HG02588 (cell line): ENCODE measurements at regions not wholly inside any gene's neighbourhood (a gene's known extent, or its start where the extent isn't known, plus 50 kb on each side); places are given as distances from the start of the nearest gene placed in this dataset.

ENCODE experiments used
- ATAC-seq: cut with Tn5 transposase; IDR thresholded peaks from one replicate; pipeline ENCODE4 v1.9.1; 2021; ENCODE audit warnings: mild to moderate bottlenecking, moderate library complexity; ENCODE audit not compliant: unreplicated experiment

DNA sequence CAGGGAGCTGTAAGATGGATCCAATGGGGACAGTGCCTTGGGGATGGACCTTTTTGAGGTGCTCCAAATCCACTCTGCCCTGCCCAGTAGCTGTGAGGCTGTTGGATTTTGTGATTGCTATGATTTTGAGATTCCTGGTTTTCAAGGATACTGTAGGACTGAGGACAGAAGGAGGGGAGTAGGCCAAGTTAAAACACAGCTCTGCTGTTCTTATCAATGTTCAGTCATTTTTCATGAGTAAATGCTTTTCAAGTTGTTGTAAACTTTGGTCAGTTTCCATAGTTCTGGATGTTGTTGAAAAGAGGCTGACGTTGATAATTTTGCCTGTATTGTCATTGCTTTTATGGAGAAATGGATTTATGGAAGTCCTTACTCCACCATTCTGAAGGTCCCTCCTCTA, 361.2 kb downstream of the ZNF516 start:
- no peak for ATAC-seq

DNA sequence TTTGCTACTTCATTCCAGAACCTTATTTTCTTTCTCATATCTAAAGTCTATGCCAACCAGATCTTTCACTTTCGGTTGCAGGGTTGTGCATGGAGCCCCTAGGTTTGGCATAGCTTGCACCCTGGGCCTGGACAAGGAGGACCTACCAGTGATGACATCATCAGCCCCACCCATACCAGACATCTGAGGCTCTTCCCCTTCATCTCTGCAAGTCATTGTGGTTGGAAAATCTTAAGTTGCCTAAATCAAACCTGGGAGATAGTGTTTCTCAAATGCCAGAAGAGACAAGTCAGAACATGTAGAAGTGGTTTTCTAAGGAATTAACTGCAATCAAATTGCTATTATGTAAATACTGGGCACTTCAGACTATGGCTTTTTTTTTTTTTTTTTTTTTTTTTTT, 363.3 kb downstream of the ZNF516 start:
- ATAC-seq, result no peak

DNA sequence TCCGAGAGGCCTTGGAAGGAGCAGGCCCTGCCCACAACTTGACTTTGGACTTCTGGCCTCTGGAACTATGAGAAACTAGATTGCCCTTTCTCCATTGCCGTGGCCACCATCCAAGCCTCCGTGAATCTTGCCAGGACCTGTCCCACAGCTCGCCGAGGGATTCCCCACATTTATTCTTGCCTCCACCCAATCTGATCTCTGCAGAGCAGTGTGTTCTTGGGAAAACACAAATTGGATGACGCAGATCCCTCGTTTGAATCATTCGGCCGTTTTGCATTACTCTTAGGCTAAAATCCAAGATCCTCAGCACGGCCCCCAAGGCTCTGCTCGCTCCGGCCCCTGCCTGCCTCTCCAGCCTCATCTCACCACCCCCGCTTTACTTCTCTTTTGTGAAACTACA, 364.2 kb downstream of the ZNF516 start:
- ATAC-seq, result no peak

DNA sequence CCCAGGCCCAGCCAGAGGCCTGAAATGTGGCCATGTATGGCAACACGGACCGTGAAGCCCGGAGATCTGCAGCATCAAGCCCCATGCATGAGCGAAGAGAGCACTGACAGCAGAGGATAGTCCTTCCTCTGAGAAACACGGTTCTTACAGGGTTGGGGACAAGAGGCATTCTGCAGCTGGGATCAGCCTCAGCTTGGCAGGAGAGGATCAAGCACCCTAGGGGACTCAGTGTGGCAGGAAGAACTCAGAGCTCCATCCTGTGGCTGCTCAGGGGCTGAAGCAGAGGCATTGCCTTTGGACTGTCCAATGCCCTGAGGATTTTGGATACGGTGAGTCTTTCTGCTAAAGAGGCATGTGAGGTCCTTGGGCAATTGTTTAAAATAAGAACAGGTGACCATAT, 368.7 kb downstream of the ZNF516 start:
- no peak for ATAC-seq

DNA sequence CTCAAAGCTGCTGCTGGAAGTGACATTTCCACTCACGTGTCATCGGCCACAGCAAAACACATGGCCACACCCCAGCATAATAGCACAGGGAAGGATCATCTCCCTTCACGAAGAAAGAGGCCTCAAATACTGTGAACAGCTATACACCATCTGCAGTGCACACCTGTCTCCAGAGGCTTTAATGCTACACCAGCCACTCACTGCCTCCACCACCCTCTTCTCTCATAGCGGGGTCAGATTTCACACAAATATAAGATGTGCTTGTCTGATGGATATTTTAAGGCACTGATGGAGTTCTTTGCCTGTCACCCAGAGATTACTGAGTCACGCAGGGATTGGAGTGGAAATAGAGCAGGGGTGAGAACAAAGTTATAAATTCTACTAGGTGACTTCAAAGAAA, 374.0 kb downstream of the ZNF516 start:
- ATAC-seq, result no peak

DNA sequence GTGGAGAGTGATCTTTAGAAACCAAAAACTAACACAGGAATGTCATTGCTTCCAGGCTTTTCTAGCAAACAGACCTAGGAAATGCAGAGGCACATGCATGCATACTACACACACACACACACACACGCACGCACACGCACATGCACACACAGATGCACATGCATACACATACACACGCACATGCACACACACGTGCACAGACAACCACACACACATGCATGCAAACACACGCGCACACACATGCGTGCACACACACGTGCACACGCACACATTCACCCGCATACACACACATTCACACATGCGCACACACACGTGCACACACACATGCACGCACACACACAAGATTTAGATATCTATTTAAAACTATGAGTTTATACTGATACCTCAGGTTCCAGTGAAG, 379.5 kb downstream of the ZNF516 start:
- no peak for ATAC-seq

DNA sequence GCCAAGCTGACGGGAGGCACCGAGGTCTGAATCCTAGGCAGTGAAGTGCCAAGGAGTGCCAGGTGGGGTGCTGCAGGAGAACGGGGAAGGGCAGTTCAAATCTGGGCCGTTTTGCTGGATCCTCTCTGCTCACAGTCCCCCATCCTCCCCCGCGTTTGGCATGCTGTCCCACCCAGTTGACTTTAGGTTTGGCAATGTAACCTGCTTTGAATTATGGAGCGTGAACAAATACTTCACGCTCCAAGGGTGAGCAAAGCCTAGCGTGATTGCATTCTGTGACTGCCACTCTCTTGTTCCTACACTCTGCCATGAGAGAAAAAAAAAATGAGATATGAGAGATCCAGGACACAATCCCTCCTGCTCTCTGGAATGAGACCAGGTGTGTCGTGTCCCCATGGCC, 381.9 kb downstream of the ZNF516 start:
- no peak for ATAC-seq

DNA sequence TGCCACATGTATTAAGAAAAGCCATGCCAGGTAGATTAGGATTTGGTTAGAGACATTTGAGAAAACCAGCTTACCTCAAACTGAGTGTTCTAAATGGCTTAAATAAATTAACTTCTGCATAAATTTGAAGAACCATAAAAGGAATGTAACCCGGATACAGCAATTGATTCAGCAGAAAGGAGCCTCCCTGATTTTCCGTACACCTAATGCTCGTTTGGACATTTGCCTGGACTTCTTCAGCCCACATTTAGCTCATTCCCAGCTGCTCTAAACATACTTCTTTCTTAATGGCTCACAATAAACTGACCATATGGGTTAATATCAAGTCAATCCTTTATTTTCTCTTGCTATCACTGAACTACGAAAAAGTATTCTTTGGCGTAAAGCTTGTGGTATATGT, 392.4 kb downstream of the ZNF516 start:
- no peak for ATAC-seq

DNA sequence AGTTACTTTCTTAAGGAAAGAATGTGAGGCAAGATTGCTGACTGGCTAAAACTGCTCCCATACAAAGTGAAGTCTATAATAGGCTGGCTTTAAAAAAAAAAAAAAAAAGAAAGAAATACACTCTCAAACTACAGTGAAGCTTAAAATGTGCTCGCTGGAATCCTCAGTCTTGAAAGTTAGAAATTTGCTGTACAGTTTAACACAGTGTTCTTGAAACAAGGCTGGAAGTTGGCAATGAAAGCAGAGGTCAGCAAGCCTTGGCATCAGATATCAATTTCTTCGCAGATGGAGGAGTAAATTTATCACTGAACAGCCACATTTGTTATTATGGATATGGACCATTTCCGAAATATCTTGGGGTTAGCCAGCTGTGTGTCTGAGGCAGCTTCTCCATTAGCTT, 392.9 kb downstream of the ZNF516 start:
- ATAC-seq, result no peak

DNA sequence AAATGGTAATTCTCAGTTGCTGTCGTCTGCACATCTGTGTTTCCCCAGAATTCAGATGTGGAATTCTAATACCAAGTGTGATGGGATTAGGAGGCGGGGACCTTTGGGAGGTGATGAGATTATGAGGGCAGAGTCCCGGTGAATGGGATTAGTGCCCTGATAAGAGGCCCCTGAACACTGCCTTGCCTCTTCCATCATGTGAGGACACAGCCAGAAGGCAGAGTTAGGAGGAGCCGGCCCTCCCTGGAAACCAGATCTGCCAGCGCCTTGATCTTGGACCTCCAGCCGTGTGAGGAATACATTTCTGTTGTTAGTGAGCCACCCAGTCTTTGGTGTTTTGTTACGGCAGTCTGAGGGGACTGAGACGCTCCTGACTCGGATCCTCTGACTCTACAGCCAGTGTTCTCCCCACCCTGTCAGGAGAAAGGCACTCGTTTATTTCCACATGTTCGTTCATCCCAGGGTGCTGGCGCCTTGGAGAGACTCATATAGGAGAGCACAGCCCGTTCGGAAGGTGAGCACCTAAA, 395.0 kb downstream of the ZNF516 start:
- no peak for ATAC-seq

DNA sequence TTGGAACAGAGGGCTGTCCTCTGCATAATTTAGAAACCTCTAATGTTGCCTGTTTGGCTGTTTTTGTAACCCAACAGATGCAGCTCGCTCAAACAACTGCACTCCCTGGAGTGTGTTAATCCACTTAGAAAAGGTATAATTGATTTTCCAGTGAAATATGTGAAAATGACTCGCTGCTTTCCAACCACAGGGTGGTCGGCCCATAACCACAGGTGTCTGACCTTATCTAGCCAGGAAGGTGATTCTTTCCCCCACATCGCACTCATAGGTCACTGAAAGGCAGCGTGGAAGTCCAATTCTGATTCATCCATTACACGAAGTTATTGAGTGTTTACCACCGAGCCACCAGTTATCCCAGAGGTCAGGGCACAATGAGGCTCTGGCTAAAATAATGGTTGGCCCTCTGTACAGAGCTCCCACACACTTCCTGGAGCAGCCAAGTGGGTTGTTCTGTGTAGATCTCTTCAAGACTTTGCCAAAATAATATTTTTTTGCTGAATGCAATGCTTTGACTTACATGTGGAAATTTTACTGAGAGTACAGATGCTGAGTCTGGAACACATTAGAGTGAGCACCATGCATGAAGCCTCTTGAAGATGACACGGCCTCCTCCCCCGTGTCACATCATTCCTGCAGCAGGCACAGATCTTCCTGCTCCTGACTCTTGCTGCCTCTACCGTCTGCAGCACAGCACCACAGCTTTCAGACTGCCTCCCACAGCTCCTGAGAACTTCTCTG, 396.2 kb downstream of the ZNF516 start:
- no peak for ATAC-seq

DNA sequence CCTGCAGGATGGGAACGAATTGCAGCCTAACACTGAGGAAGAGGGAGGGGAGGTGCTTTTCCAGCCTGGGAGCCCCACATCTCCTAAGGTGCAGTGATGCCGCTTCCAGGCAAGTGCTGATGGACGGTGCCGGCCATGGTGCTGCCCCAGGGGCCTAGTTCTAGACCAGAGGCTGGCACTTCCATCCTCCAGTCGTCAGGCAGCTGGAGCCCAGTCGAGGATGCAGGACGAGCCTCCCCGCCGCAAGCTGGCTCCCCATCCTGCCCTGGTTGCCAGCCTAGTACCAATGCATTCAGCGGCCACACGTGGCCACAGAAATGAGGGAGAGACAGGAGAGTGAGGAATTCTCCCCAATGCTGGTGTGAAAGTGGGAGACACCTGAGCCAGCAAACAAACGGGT, 413.5 kb downstream of the ZNF516 start:
- no peak for ATAC-seq

DNA sequence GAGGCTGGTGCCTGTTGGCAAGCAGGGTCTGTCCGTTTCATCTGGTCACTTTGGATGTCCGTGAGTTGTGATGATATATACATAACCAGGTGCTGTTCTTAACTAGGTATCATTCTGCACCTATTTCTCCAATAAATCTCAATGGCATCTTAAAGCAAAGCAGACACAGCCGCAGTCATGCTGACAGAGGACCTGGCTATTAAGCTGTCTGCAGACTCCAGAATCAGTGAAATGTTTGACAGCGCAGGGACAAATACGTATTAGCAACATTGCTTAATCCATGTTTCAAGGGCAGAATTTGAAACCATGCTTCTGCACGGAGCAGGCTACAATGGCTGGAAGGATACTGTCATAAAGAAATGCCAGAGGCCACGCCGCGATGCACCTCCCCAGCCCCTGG, 414.6 kb downstream of the ZNF516 start:
- no peak for ATAC-seq

DNA sequence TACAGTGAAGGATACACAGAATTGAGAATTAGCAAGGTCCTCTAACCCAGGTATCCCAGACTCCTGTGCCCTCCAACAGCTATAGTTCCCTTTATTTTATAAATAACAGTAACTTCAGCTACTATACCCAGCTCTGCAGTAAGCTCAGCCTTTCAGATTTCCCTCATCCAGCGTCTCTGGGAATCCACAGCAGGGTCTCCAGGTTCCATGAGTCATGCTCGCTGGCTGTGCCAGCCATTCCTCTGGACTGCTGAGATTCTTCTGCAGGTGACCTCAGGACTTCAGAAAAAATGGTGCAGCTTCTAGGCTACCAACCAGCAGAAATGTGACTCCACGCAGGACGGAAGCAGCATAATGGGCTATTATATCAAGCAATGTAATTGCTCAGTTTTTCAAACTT, 419.3 kb downstream of the ZNF516 start:
- no peak for ATAC-seq

DNA sequence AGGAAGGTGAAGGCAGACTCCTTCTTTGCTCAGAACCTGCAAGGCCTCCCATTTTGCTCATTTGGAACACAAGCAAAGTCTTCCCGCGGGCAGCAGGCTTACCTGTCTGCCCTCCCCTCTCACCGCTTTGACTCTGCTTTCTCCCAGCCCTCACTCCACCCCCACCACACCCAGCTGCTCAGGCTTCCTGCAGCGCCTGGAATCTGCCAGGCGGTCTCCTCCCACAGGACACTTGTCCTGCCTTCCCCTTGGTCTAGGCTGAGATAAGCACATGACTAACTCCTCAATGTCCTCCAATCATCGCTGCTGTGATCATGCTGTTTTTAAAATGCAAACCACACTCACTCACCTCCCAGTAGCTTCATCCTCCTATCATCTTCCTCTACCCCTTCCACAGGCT, 430.0 kb downstream of the ZNF516 start:
- ATAC-seq, result no peak

DNA sequence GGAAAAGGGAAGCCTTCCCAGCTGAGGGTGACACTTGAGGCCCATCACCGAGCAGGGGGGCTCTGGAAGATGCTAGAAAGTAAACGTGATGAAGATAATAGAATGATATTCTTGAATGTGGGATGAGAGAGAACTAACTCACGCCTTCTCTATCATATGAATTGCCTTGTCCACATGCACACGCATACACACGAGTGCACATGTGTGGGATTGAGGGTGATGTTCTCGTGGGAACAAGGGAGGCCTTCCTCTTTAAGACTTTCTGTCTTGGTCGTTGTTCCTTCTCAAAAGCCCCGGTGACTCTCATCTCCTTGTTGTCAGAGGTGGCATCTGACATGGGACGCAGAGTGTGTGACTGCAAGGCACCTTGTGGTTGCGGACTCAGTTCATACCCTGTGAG, 436.9 kb downstream of the ZNF516 start:
- no peak for ATAC-seq

DNA sequence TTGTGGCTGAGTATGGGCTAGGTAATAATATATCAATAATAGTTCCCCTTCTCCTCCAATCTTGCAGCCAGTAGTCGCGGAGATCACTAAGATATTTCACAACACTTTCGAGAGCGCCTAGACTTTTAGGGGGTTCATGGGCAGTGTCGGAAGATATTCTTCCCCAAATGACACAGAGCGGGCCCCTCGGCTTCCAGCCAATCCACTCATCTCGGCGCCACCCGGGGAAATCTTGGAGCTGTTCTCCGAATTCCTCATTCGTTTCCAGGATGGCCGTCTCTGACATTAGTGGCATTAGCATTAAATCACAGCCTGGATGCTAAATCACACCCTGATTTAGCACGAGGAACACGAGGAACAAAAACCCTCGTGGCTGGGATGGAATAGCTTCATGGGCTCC, 437.7 kb downstream of the ZNF516 start:
- no peak for ATAC-seq

DNA sequence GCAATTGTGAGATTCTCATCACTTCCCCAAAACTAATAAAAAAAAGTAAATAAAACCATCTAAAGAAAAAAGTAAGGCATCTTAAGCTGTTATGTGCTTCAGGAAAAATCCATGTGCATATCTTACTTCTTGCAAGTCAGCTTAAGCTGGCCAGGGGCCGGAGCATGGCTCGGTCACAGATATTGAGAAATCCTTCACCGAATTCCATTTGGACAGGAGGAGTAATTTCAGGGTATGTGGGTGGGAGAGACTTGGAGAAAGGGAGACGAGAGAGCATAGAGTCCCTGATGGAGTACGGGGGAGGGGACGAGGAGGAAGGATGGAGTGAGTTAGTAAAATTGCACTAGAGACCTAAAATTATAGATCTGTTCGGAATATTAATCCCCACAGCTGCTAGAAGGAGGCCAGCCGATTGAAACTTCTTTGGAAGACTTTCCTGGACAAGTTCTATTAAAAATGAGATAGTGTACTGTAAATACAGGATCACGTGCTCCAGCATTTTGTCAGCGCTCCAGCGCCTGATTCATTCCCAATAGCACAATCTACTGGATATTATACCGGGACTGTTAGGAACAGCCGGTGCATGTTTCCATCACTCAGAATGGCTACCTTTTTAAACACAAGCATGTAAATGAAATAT, 438.5 kb downstream of the ZNF516 start:
- no peak for ATAC-seq

DNA sequence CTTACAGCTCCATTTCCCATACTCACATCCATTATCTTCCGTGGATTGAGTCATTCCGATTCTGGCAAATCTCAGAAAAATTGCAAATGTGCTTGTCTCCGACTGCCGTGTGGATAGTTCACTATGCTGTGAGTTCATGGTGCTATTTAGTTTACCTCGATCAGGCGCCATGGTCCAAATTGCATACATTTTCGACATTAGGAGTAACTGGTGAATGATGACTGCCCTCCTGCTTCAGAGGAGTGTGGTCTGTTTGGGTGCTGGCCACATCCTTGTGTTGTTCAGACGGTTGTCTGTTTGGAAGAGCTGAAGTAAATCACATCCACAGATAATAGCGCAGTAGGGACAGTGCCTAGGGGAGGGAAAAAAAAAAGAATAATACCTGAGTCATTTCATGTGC, 439.5 kb downstream of the ZNF516 start:
- ATAC-seq, result no peak

DNA sequence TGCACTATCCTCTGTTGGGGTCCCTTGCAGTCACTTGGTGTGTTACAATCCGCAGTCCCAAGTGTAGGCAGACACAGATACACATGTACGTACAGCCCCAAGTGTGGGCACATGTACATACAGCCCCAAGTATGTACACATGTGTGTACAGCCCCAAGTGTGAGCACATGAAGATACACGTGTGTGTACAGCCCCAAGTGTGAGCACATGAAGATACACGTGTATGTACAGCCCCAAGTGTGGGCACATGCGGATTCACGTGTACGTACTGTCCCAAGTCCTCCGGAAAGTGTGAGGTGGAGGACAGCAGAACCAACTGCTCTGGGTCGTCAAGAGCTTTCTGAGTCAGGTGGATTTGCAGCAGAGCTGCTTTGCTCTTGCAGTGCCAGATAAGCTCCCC, 440.0 kb downstream of the ZNF516 start:
- ATAC-seq, result no peak

DNA sequence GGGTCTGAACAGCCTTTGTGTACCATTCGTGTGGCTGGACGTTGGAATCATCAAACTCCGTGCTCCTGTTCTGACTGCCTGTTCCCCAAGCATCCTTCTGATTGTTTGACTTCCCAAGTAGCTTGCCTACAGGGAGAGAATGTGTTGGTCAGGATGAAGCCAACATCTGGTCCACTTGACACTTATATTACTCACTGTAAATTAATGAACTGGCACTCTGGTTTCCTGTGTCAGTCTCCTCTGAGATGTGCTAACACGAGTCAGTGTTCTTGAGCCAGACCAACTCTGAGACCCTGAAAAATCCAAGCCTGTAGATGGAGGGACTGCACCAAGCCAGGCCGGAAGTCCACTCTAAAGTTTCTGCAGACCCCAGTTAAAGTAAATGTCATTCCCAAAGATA, 440.9 kb downstream of the ZNF516 start:
- no peak for ATAC-seq

DNA sequence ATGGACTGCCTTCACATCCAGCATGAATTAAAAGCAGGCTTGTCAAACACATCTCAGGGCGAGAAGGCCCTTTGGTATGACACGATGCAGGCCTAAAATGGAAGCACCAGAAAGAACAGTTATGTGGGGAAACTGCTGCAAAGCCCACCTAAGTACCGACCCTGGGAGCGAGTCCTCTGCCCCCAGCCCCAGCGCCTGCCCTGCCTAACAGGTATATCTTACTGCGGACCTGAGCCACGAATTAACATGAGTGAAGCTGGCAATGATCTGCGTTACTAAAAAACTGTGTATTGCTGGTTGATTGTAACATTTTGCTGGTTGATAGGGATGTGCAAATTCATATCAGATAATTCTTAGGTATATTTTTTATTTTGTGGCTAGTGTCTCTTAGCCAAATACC, 441.5 kb downstream of the ZNF516 start:
- no peak for ATAC-seq

DNA sequence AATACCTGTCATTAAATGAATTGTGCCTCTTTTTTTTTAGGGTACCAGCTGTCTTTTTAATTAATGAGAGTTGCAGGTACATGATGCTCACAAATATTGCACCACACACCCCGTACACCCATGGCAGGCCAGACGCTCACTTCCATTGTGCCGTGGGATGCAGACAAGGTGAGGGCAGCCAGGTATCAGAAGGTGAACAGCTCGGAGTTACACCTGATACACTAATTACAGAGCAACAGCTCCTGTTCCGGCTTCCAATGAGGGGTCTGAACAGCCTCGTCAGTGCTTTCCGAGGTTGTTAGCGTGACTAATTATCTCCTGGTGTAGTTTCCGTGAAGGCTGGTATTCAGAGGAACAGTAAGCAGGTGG, 442.8 kb downstream of the ZNF516 start:
- ATAC-seq, result no peak
